Stimulated activated naive CD8-positive, alpha-beta T cell treated with anti-CD3 and anti-CD28 coated beads, Interleukin-15, Interleukin-2, amounts not matched to agents 100 U/mL and 50 U/mL, for 24 hours (primary cell): ENCODE measurements at regions not wholly inside any gene's neighbourhood (a gene's known extent, or its start where the extent isn't known, plus 50 kb on each side); places are given as distances from the start of the nearest gene placed in this dataset.
"Not testable (repeated sequence)": the region's sequence is repeated elsewhere in the genome, so short reads cannot be mapped to it uniquely, and the experiment has no call there.

Source experiments
- ATAC-seq: fragments of 150-1000 bp; cut with Tn5 transposase; one replicate; pipeline ENCODE4 v1.10.0; 2021
- DNase-seq: peaks from one replicate; pipeline ENCODE4 v3.0.0; 2021

DNA sequence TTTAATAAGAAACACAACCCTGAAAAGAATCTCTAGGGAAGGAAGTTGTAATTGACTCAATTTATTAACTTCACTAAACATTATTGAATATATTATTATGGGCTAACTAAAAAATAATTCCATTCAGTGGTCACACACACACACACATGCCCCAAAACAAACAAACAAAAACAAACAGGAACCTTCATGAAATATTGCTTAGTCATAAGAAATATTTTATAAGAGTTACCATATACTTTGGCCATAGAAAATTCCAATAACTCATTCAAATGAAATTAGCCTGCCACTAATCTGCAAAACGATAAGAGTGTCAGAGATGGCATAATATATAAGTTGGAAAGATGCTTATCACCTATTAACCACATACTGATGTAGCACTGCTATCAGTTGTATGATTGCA lies 268.4 kb upstream of the AMIGO2 start:
- no peak for DNase-seq

GRCh38 chr12:47346251-47347019 lies 266.7 kb upstream of the AMIGO2 start:
- DNase-seq = no peak

More for the DNA sequence above, 268.4 kb upstream of the AMIGO2 start:
- ATAC-seq = no peak

DNA sequence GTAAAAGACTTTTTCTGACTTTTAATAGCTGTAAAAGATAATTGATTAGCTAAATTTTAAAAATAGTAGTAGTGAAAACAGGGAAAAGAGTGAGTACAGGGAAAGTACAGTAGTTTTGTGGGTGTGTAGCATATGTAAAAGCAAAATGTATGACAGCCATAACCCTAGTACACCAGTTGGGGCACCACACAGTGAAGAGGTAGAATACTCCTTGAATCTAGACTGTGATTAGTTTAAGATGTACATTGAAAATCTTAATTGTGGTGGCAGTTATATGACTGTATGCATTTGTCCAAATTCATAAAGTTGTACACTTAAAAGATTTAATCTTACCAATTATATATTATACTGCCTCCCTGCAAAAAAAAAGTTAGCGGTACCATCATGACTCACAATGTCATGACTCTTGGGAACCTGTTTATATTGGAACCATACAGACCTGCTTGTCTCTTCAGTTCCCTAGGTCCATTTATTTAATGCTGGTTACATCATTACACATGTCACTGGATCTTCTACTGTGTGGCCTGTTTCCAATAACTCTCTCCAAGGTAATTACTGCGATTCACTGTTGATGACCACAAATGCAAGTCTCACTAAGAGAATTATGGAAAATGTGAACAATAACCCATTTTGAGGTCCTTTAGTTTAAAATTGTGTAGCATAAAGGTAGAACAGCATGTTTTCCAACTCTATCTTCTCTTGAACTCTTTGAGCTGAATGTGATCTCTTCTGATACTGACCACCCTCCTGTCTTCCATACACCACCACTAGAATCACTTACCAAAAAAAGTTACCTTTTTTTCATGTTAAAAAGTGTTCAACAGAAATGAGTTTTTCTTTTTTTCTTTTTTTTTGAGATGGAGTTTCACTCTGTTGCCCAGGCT lies 264.2 kb upstream of the AMIGO2 start:
- peak; percentile 80 for ATAC-seq
- DNase-seq = no peak

More at GRCh38 chr12:47346251-47347019, 266.7 kb upstream of the AMIGO2 start:
- ATAC-seq = no peak

DNA sequence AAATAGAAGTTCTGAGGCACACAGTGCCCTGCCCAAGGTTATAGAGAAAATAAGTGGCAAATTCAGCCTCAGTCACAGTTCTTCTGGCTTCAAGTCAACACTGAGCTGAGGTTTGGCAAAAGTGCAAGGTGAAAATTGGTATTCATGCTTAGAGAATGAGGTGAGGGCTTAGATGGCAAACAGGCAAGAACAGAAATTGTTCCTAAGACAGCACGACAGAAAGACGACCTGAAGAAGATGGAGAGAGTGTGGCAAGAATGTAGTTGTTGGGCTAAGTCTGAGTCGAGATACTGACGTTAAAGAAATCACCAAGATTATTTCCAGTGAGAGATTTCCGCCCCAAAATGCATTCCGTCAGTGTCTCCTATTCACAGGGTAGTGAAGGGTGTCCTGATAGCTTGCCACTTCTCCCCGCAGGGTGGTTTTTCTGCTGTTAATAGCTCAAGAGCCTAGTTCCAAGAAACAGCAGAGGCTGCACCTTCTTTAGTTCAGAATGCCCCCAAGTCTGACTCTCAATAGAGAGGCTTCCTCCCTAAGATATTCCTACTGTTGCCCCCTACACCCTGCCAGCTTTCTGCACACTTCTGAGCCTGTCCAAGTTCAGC lies 260.8 kb upstream of the AMIGO2 start:
- DNase-seq (no peak), ATAC-seq (no peak)

GRCh38 chr12:47337581-47337980 lies 257.8 kb upstream of the AMIGO2 start:
- ATAC-seq = no peak

DNA sequence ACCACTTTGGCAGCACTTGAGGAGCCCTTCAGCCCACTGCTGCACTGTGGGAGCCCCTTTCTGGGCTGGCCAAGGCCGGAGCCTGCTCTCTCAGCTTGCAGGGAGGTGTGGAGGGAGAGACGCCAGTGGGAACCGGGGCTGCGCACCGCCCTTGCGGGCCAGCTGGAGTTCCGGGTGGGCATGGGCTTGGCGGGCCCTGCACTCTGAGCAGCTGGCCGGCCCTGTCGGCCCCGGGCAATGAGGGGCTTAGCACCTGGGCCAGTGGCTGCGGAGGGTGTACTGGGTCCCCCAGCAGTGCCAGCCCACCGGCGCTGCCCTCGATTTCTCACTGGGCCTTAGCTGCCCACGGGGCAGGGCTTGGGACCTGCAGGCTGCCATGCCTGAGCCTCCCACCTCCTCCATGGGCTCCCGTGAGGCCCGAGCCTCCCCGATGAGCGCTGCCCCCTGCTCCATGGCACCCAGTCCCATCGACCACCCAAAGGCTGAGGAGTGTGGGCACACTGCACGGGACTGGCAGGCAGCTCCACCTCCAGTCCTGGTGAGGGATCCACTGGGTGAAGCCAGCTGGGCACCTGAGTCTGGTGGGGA lies 253.6 kb upstream of the AMIGO2 start:
- not testable (repeated sequence) for DNase-seq, ATAC-seq

More at GRCh38 chr12:47337581-47337980, 257.8 kb upstream of the AMIGO2 start:
- DNase-seq = no peak

GRCh38 chr12:47328831-47329545 lies 249.2 kb upstream of the AMIGO2 start:
- ATAC-seq = peak; percentile 36
- DNase-seq = no peak

DNA sequence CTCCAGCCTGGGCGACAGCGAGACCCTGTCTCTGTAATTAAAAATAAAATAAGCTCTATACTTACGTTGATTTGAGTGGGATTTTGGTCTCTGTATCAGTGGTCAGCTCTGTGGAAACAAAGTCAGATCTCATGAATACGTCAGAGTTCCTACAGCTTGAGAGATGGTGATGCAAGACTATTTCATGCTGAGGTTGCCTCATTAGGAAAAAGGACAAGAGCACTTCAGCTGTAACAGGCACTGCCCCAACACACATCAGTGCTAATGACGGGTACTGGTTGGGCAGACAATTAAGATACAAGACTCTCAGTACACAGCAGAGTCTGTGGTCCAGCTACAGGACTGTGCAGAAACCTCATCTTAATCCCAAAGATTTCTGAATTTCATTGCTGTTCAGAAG lies 246.4 kb upstream of the AMIGO2 start:
- DNase-seq (no peak), ATAC-seq (no peak)

DNA sequence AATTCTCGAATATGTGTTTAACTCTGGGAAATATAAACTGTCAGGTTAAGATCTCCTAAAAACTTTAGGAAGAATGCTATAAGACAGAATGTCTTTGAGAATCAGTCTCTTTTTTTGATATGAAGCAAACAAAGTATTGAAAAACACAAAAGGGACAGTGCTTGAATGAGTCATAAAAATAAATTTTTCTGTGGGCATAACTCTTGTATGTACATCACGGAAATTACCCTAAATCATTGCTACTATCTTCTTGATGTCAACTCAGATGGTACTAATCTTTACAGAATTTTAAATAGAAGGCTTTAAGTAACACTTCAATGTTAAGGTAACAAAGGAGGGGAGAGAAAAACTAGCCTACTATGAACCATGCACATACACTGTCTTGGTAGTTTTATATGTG lies 244.0 kb upstream of the AMIGO2 start:
- DNase-seq (no peak), ATAC-seq (no peak)

DNA sequence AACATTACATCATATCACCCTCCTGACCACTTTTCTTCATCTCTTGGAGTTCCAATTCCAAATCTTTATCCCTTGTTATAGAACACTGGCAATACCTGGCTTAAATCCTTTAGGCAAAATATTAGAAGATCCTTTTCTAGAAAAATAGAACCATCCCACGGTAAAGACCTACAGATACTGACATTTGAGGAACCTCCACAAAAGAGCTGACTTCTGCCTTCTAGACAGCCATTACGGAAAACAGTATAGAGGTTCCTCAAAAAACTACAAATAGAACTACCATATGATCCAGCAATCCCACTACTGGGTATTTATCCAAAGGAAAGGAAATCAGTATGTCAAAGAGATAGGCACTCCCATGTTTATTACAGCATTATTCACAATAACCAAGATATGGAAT lies 241.7 kb upstream of the AMIGO2 start:
- DNase-seq (no peak), ATAC-seq (no peak)

GRCh38 chr12:47319746-47320145 lies 240.0 kb upstream of the AMIGO2 start:
- DNase-seq (no peak), ATAC-seq (no peak)

DNA sequence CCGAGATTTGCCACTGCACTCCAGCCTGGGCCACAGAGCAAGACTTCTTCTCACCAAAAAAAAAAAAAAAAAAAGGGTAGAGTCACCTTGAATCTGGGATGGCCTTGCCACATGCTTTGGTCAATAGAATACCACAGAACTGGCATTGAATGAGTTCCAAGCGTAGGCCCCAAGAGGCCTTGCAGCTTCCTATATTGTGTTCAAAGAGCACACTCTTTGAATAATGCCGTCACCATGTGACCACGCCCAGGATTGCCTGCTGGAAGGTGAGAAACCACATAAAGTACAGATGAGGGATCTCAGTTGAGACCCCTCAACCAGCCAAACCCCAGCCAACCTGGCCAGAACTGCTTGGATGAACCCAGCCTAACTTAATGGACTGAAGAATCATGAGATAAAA lies 239.2 kb upstream of the AMIGO2 start:
- DNase-seq (peak; percentile 43), ATAC-seq (peak; percentile 68)

GRCh38 chr12:47317175-47317915 lies 237.6 kb upstream of the AMIGO2 start:
- ATAC-seq (no peak), DNase-seq (no peak)

DNA sequence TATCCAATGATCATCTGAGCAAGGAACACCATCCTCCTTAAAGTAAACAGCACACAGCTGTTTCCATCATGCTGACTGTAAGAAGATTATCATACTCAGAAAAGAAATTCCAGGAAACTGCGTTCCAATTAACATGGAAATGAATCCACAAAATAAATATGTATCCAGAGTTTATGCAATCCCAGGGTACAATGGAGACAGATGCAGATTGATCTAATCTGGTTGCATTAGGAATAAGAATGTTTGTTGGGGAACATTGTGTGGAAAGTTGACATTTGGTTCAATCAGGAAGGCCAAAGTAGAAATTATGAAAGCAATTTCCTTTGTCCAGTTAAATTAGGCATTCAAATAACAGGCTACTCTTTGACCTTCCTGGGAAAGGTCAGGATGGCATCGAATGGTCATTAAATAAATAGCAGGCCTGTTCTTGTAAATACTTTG lies 236.9 kb upstream of the AMIGO2 start:
- ATAC-seq = no peak
- DNase-seq = no peak

DNA sequence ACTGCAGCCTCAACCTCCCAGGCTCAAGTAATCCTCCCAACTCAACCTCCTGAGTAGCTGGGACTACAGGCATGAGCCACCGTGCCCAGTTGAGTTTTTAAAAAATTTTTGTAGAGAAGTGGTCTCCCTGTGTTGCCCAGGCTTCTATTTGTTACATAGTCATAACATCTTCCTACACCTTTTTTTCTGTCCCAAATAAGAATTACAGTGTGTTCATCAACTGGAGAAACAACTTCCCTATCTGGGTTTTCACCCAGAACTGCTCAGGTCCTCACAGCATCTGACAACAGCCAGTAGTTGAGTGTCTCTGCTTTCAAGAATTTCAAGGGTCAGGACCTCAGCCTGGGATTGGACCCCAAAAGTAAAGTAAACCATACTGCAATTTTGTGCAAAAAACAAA lies 235.2 kb upstream of the AMIGO2 start:
- DNase-seq (no peak), ATAC-seq (no peak)

DNA sequence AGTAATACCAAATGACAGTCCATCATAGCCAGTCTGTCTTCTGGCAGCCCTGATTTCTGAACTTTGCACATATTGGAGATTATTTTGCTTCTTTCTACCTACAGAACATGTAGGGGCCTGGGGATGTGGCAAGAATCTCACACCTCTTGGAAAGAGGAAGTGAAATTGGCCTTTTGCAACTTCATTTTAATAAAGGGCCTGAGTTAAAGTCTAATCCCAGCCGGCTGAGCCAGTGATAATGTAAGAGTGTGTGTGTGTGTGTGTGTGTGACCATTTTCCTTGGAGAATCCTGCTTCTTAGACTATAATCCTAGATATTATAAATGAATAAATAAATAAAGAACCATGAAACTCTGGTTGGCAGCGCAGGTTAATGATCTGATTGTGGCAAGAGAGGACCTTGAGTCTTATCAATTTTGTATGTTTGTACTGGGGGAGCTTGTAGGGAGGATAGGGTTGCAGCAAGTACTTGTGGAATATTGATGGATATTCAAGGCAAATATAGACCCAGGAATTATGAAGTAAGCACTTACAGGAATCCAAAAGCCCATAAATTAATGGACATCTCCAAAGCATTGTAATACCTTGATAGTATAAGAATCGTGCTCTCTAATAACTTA lies 233.2 kb upstream of the AMIGO2 start:
- no peak for ATAC-seq

GRCh38 chr12:47312147-47312546 lies 232.4 kb upstream of the AMIGO2 start:
- DNase-seq (no peak), ATAC-seq (no peak)

More for the DNA sequence above, 233.2 kb upstream of the AMIGO2 start:
- DNase-seq = no peak

- peak; percentile 6 for ATAC-seq
- DNase-seq = no peak
Measured at GRCh38 chr12:47311568-47311967, 231.8 kb upstream of the AMIGO2 start.

GRCh38 chr12:47311010-47311409 lies 231.3 kb upstream of the AMIGO2 start:
- DNase-seq (no peak), ATAC-seq (no peak)

GRCh38 chr12:47308672-47309071 lies 228.9 kb upstream of the AMIGO2 start:
- no peak for ATAC-seq
- no peak for DNase-seq
